ENCODE measurements at regions not wholly inside any gene's neighbourhood (a gene's known extent, or its start where the extent isn't known, plus 50 kb on each side); places are given as distances from the start of the nearest gene placed in this dataset.
A peak's percentile ranks its signal among the peaks of the same experiment; 100 is the strongest.

GRCh38 chr4:186902361-186902760, 178.7 kb upstream of the FAT1 start:
- Histone ChIP-seq H3K4me3 (ENCODE audit: low read depth in 1 of 2, low read length in 2 of 2) (peak overlapping the region in 1 of 2 donors; percentile 7), H3K36me3 (ENCODE audit: control insufficient read depth in 1 of 2, insufficient read depth in 2 of 2, low read length in 2 of 2) (no peaks in the 10 kb centered on the region), H3K27ac (ENCODE audit: low read depth, low read length) (no peak overlapping the region), H3K27me3 (ENCODE audit: control insufficient read depth in 1 of 2, insufficient read depth in 2 of 2, low read length in 2 of 2) (no peaks in the 10 kb centered on the region), H3K4me1 (ENCODE audit: control insufficient read depth in 1 of 2, insufficient read depth in 2 of 2, low read length in 2 of 2) (peaks cover 14 to 19% of the 10 kb centered on the region in 2 donors), H3K9ac (ENCODE audit: low read depth in 1 of 2, low read length in 2 of 2) (no peak overlapping the region), H3K9me3 (ENCODE audit: control insufficient read depth in 1 of 2, low read length in 2 of 2) (no peaks in the 10 kb centered on the region)

GRCh38 chr4:186904101-186904500, 180.4 kb upstream of the FAT1 start:
- Histone ChIP-seq H3K27me3 (ENCODE audit: control insufficient read depth in 1 of 2, insufficient read depth in 2 of 2, low read length in 2 of 2) (no peaks in the 10 kb centered on the region), H3K4me3 (ENCODE audit: low read depth in 1 of 2, low read length in 2 of 2) (no peak overlapping the region), H3K4me1 (ENCODE audit: control insufficient read depth in 1 of 2, insufficient read depth in 2 of 2, low read length in 2 of 2) (peaks cover 14 to 19% of the 10 kb centered on the region in 2 donors), H3K9ac (ENCODE audit: low read depth in 1 of 2, low read length in 2 of 2) (no peak overlapping the region), H3K36me3 (ENCODE audit: control insufficient read depth in 1 of 2, insufficient read depth in 2 of 2, low read length in 2 of 2) (no peaks in the 10 kb centered on the region), H3K27ac (ENCODE audit: low read depth, low read length) (no peak overlapping the region), H3K9me3 (ENCODE audit: control insufficient read depth in 1 of 2, low read length in 2 of 2) (no peaks in the 10 kb centered on the region)

DNA sequence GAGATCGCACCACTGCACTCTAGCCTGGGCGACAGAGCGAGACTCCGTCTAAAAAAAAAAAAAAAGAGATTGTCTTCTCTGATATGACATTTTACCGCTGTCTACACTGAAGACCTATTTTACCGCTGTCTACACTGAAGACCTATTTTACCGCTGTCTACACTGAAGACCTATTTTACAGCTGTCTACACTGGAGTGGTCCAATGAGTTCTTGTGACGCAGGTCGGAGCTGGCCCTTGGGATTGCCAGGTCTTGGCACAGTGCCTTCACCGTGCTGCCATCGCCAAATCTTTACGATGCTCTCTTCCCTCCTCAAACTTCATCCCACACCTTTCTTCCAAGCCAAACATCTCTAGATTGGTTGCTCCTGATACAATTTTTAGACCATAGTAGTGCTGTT, 183.1 kb upstream of the FAT1 start:
- Histone ChIP-seq H3K4me1 (ENCODE audit: control insufficient read depth in 1 of 2, insufficient read depth in 2 of 2, low read length in 2 of 2) (peaks cover 12 to 14% of the 10 kb centered on the region in 2 donors), H3K27me3 (ENCODE audit: control insufficient read depth in 1 of 2, insufficient read depth in 2 of 2, low read length in 2 of 2) (no peaks in the 10 kb centered on the region), H3K4me3 (ENCODE audit: low read depth in 1 of 2, low read length in 2 of 2) (no peak overlapping the region), H3K9ac (ENCODE audit: low read depth in 1 of 2, low read length in 2 of 2) (no peak overlapping the region), H3K36me3 (ENCODE audit: control insufficient read depth in 1 of 2, insufficient read depth in 2 of 2, low read length in 2 of 2) (no peaks in the 10 kb centered on the region), H3K27ac (ENCODE audit: low read depth, low read length) (no peak overlapping the region), H3K9me3 (ENCODE audit: control insufficient read depth in 1 of 2, low read length in 2 of 2) (no peaks in the 10 kb centered on the region)

GRCh38 chr4:186910385-186910784, 186.7 kb upstream of the FAT1 start:
- Histone ChIP-seq H3K27ac (ENCODE audit: low read depth, low read length) (no peak overlapping the region), H3K27me3 (ENCODE audit: control insufficient read depth in 1 of 2, insufficient read depth in 2 of 2, low read length in 2 of 2) (no peaks in the 10 kb centered on the region), H3K9me3 (ENCODE audit: control insufficient read depth in 1 of 2, low read length in 2 of 2) (no peaks in the 10 kb centered on the region), H3K4me3 (ENCODE audit: low read depth in 1 of 2, low read length in 2 of 2) (no peak overlapping the region), H3K4me1 (ENCODE audit: control insufficient read depth in 1 of 2, insufficient read depth in 2 of 2, low read length in 2 of 2) (no peaks in the 10 kb centered on the region), H3K9ac (ENCODE audit: low read depth in 1 of 2, low read length in 2 of 2) (no peak overlapping the region), H3K36me3 (ENCODE audit: control insufficient read depth in 1 of 2, insufficient read depth in 2 of 2, low read length in 2 of 2) (no peaks in the 10 kb centered on the region)

DNA sequence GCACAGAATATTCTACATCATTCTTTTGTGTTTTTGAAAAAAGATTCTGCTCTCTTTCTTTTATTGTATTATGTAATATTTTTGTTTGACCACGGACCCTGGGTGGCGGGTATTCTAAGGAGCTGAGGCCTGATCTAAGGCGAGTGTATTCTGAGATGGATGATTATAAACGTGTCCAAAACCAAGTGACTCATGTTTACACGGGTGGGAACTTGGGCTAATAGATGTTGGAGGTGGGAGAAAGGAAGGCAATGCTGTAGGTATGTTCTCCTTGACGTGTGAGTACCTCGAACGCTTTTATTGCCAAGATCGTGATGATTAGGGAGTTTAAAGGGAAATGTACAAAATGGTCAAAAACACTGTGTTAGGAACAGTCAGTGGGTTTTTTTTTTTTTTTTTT, 188.9 kb upstream of the FAT1 start:
- H3K4me3 ChIP-seq (ENCODE audit: low read depth in 1 of 2, low read length in 2 of 2) = no peak overlapping the region
- H3K27ac ChIP-seq (ENCODE audit: low read depth, low read length) = no peak overlapping the region
- no peaks in the 10 kb centered on the region for H3K4me1 ChIP-seq (ENCODE audit: control insufficient read depth in 1 of 2, insufficient read depth in 2 of 2, low read length in 2 of 2)
- H3K36me3 ChIP-seq (ENCODE audit: control insufficient read depth in 1 of 2, insufficient read depth in 2 of 2, low read length in 2 of 2) = no peaks in the 10 kb centered on the region
- no peaks in the 10 kb centered on the region for H3K27me3 ChIP-seq (ENCODE audit: control insufficient read depth in 1 of 2, insufficient read depth in 2 of 2, low read length in 2 of 2)
- H3K9me3 ChIP-seq (ENCODE audit: control insufficient read depth in 1 of 2, low read length in 2 of 2) = no peaks in the 10 kb centered on the region
- no peak overlapping the region for H3K9ac ChIP-seq (ENCODE audit: low read depth in 1 of 2, low read length in 2 of 2)

DNA sequence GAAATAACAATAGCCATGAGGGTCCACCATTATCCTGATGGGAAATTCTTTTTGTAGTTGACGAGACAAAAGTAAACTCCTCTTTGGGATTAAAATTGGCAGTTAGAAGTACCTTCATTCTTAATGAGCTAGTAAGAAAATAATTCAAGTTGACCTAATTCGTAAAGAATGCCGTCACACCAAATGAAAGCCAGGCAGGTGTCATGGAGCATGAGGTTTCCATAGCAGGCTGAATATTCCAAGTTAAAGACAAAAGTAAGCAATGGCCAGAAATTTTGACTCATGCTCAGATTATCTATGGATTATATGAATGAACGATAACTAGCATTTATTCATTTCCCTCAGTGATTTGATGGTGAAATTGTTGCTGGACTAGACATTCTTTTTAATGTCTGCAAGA, 192.2 kb upstream of the FAT1 start:
- no peak overlapping the region for H3K27ac ChIP-seq (ENCODE audit: low read depth, low read length)
- H3K9ac ChIP-seq (ENCODE audit: low read depth in 1 of 2, low read length in 2 of 2) = no peak overlapping the region
- no peaks in the 10 kb centered on the region for H3K9me3 ChIP-seq (ENCODE audit: control insufficient read depth in 1 of 2, low read length in 2 of 2)
- H3K4me1 ChIP-seq (ENCODE audit: control insufficient read depth in 1 of 2, insufficient read depth in 2 of 2, low read length in 2 of 2) = no peaks in the 10 kb centered on the region
- H3K36me3 ChIP-seq (ENCODE audit: control insufficient read depth in 1 of 2, insufficient read depth in 2 of 2, low read length in 2 of 2) = no peaks in the 10 kb centered on the region
- H3K27me3 ChIP-seq (ENCODE audit: control insufficient read depth in 1 of 2, insufficient read depth in 2 of 2, low read length in 2 of 2) = no peaks in the 10 kb centered on the region
- no peak overlapping the region for H3K4me3 ChIP-seq (ENCODE audit: low read depth in 1 of 2, low read length in 2 of 2)

- H3K27me3 ChIP-seq (ENCODE audit: control insufficient read depth in 1 of 2, insufficient read depth in 2 of 2, low read length in 2 of 2) = no peaks in the 10 kb centered on the region
- no peak overlapping the region for H3K9ac ChIP-seq (ENCODE audit: low read depth in 1 of 2, low read length in 2 of 2)
These were observed 193.5 kb upstream of the FAT1 start for GRCh38 chr4:186917136-186917535.

DNA sequence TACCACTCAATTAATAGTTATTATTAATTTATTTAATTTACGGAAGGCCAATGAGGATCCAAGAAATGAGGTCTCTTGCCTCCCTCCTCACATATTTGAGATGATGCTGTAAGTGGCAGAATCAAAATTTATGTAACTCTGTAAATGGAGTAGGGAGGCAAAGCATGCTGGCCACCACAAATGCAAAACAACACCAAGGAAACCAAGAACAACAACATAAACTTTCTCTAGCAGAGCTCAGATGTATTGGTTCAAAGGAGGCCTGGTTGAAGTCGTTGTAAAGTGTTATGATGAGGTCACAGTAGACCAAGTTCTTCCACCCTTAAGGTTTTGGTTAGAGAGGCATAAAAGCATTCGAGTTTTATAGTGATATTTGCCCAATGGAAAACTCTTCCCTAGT, 194.8 kb upstream of the FAT1 start:
- H3K9me3 ChIP-seq (ENCODE audit: control insufficient read depth in 1 of 2, low read length in 2 of 2) = no peaks in the 10 kb centered on the region
- H3K36me3 ChIP-seq (ENCODE audit: control insufficient read depth in 1 of 2, insufficient read depth in 2 of 2, low read length in 2 of 2) = no peaks in the 10 kb centered on the region
- H3K9ac ChIP-seq (ENCODE audit: low read depth in 1 of 2, low read length in 2 of 2) = no peak overlapping the region
- H3K27me3 ChIP-seq (ENCODE audit: control insufficient read depth in 1 of 2, insufficient read depth in 2 of 2, low read length in 2 of 2) = no peaks in the 10 kb centered on the region
- no peaks in the 10 kb centered on the region for H3K4me1 ChIP-seq (ENCODE audit: control insufficient read depth in 1 of 2, insufficient read depth in 2 of 2, low read length in 2 of 2)
- no peak overlapping the region for H3K4me3 ChIP-seq (ENCODE audit: low read depth in 1 of 2, low read length in 2 of 2)
- no peak overlapping the region for H3K27ac ChIP-seq (ENCODE audit: low read depth, low read length)

More at GRCh38 chr4:186917136-186917535, 193.5 kb upstream of the FAT1 start:
- no peak overlapping the region for H3K4me3 ChIP-seq (ENCODE audit: low read depth in 1 of 2, low read length in 2 of 2)
- no peaks in the 10 kb centered on the region for H3K36me3 ChIP-seq (ENCODE audit: control insufficient read depth in 1 of 2, insufficient read depth in 2 of 2, low read length in 2 of 2)
- H3K4me1 ChIP-seq (ENCODE audit: control insufficient read depth in 1 of 2, insufficient read depth in 2 of 2, low read length in 2 of 2) = no peaks in the 10 kb centered on the region
- no peaks in the 10 kb centered on the region for H3K9me3 ChIP-seq (ENCODE audit: control insufficient read depth in 1 of 2, low read length in 2 of 2)
- H3K27ac ChIP-seq (ENCODE audit: low read depth, low read length) = no peak overlapping the region

- Histone ChIP-seq H3K27me3 (ENCODE audit: control insufficient read depth in 1 of 2, insufficient read depth in 2 of 2, low read length in 2 of 2) (no peaks in the 10 kb centered on the region), H3K9ac (ENCODE audit: low read depth in 1 of 2, low read length in 2 of 2) (no peak overlapping the region), H3K27ac (ENCODE audit: low read depth, low read length) (no peak overlapping the region), H3K4me3 (ENCODE audit: low read depth in 1 of 2, low read length in 2 of 2) (no peak overlapping the region), H3K9me3 (ENCODE audit: control insufficient read depth in 1 of 2, low read length in 2 of 2) (no peaks in the 10 kb centered on the region), H3K4me1 (ENCODE audit: control insufficient read depth in 1 of 2, insufficient read depth in 2 of 2, low read length in 2 of 2) (no peaks in the 10 kb centered on the region), H3K36me3 (ENCODE audit: control insufficient read depth in 1 of 2, insufficient read depth in 2 of 2, low read length in 2 of 2) (no peaks in the 10 kb centered on the region)
These were observed 195.7 kb upstream of the FAT1 start for GRCh38 chr4:186919340-186919739.

GRCh38 chr4:186920483-186920882, 196.8 kb upstream of the FAT1 start:
- H3K4me1 ChIP-seq (ENCODE audit: control insufficient read depth in 1 of 2, insufficient read depth in 2 of 2, low read length in 2 of 2) = no peaks in the 10 kb centered on the region
- H3K27me3 ChIP-seq (ENCODE audit: control insufficient read depth in 1 of 2, insufficient read depth in 2 of 2, low read length in 2 of 2) = no peaks in the 10 kb centered on the region
- no peaks in the 10 kb centered on the region for H3K36me3 ChIP-seq (ENCODE audit: control insufficient read depth in 1 of 2, insufficient read depth in 2 of 2, low read length in 2 of 2)
- no peak overlapping the region for H3K4me3 ChIP-seq (ENCODE audit: low read depth in 1 of 2, low read length in 2 of 2)
- H3K27ac ChIP-seq (ENCODE audit: low read depth, low read length) = no peak overlapping the region
- no peak overlapping the region for H3K9ac ChIP-seq (ENCODE audit: low read depth in 1 of 2, low read length in 2 of 2)
- no peaks in the 10 kb centered on the region for H3K9me3 ChIP-seq (ENCODE audit: control insufficient read depth in 1 of 2, low read length in 2 of 2)

DNA sequence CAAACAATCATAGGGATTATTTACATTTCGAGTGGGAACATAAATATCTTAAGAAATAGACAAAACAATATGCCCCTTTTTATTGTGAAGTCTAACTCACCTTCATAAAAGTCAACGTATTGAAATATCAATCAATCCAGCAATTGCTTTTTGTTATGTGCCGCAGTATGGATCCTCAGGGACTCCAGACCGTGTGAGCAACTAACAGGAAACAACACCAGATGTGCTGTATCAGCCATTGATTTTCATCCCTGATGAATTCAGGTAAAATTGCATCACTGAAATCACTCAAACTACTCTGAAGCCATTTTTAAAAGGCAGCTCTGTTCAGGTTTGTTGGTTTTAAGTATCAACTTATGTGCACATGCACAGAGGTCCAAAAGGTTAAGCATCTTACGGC, 197.3 kb upstream of the FAT1 start:
- Histone ChIP-seq H3K9ac (ENCODE audit: low read depth in 1 of 2, low read length in 2 of 2) (no peak overlapping the region), H3K4me3 (ENCODE audit: low read depth in 1 of 2, low read length in 2 of 2) (no peak overlapping the region), H3K27ac (ENCODE audit: low read depth, low read length) (no peak overlapping the region), H3K9me3 (ENCODE audit: control insufficient read depth in 1 of 2, low read length in 2 of 2) (no peaks in the 10 kb centered on the region), H3K27me3 (ENCODE audit: control insufficient read depth in 1 of 2, insufficient read depth in 2 of 2, low read length in 2 of 2) (no peaks in the 10 kb centered on the region), H3K36me3 (ENCODE audit: control insufficient read depth in 1 of 2, insufficient read depth in 2 of 2, low read length in 2 of 2) (no peaks in the 10 kb centered on the region), H3K4me1 (ENCODE audit: control insufficient read depth in 1 of 2, insufficient read depth in 2 of 2, low read length in 2 of 2) (no peaks in the 10 kb centered on the region)

Measured in duodenal mucosa (tissue), 2 donors.